PC-9 (cell line): ENCODE measurements at regions not wholly inside any gene's neighbourhood (a gene's known extent, or its start where the extent isn't known, plus 50 kb on each side); places are given as distances from the start of the nearest gene placed in this dataset.

ENCODE experiments used
- BruUV-seq: library from RNA; stranded (reverse); fragments of 400-500 nt; replicated peaks from 2 replicates; lab custom pipeline; 2021; lab: Mats Ljungman, UMichigan
- CTCF ChIA-PET: fragments of 300-600 bp; sonication (Branson Sonifier 250); formaldehyde crosslinking; loops from one replicate; lab custom pipeline; 2022; ENCODE audit warnings: antibody characterized with exemption; lab: Charles Lee
- POLR2A ChIA-PET: fragments of 300-600 bp; sonication (Branson Sonifier 250); formaldehyde crosslinking; loops from one replicate; lab custom pipeline; 2022; ENCODE audit warnings: antibody characterized with exemption; ENCODE audit not compliant: unreplicated experiment; lab: Charles Lee
- DNase-seq, 2 experiments: peaks; one replicate each; pipeline versions ENCODE4 v3.0.0 to v3.0.0-alpha.2; 2015 to 2022; ENCODE audit warnings: mixed read lengths in 1 of 2
- H2AFZ ChIP-seq: fragments of 200-600 bp; sonication (generic); 2 replicates; pipeline ENCODE4 v1.8.1; 2017; ENCODE audit warnings: antibody characterized with exemption
- H3F3A ChIP-seq: fragments of 200-600 bp; sonication (generic); 2 replicates; pipeline ENCODE4 v1.8.1; 2017; ENCODE audit warnings: antibody characterized with exemption, mild to moderate bottlenecking, low read depth; ENCODE audit not compliant: insufficient read depth
- H3K27ac ChIP-seq: fragments of 200-600 bp; sonication (generic); 2 replicates; pipeline ENCODE4 v1.6.1; 2016; ENCODE audit warnings: mixed run types
- H3K27me3 ChIP-seq: fragments of 200-600 bp; sonication (generic); 2 replicates; pipeline ENCODE4 v1.6.1; 2016; ENCODE audit warnings: low read depth, mixed run types; ENCODE audit not compliant: insufficient read depth
- H3K36me3 ChIP-seq: fragments of 200-600 bp; sonication (generic); 2 replicates; pipeline ENCODE4 v1.6.1; 2016; ENCODE audit warnings: low read depth, mixed run types
- H3K4me1 ChIP-seq: fragments of 200-600 bp; sonication (generic); replicated peaks from 2 replicates; pipeline ENCODE4 v1.6.1; 2016; ENCODE audit warnings: mixed run types; ENCODE audit not compliant: insufficient read depth
- H3K4me2 ChIP-seq: fragments of 200-600 bp; sonication (generic); 2 replicates; pipeline ENCODE4 v1.6.1; 2017; ENCODE audit warnings: mixed run types
- H3K4me3 ChIP-seq: fragments of 200-600 bp; sonication (generic); 2 replicates; pipeline ENCODE4 v1.6.1; 2016; ENCODE audit warnings: mixed run types
- H3K79me2 ChIP-seq: fragments of 200-600 bp; sonication (generic); 2 replicates; pipeline ENCODE4 v1.6.1; 2017; ENCODE audit warnings: low read depth, mixed run types
- H3K9me2 ChIP-seq: fragments of 200-600 bp; sonication (generic); 2 replicates; pipeline ENCODE4 v1.8.1; 2017; ENCODE audit warnings: mild to moderate bottlenecking; ENCODE audit not compliant: insufficient read depth
- H3K9me3 ChIP-seq: fragments of 200-600 bp; sonication (generic); 2 replicates; pipeline ENCODE4 v1.8.1; 2016; ENCODE audit warnings: low read depth; ENCODE audit not compliant: insufficient read depth
- H4K20me1 ChIP-seq: fragments of 200-600 bp; sonication (generic); 2 replicates; pipeline ENCODE4 v1.8.1; 2017; ENCODE audit not compliant: insufficient read depth
- CTCF ChIP-seq: fragments of 200-600 bp; sonication (generic); conservative IDR thresholded peaks from 2 replicates; pipeline ENCODE4 v1.6.1; 2017; ENCODE audit warnings: mixed run types, antibody characterized with exemption, mild to moderate bottlenecking, moderate library complexity
- EZH2 ChIP-seq: fragments of 200-600 bp; sonication (generic); IDR thresholded peaks from 2 replicates; pipeline ENCODE4 v1.8.0; 2017; ENCODE audit warnings: antibody characterized with exemption, low read depth
- intact Hi-C: fragments of 100-400 bp; cut with micrococcal nuclease; formaldehyde crosslinking; loops from one replicate; pipeline ENCODE4 v1.10.0; 2022; ENCODE audit not compliant: unreplicated experiment

GRCh38 chr21:16004523-16004922 lies 274.7 kb downstream of the USP25 start:
- TF ChIP-seq EZH2 (no peak), CTCF (no peak)
- no peak overlapping the region for H3K4me3 ChIP-seq
- DNase-seq = no peak
- POLR2A ChIA-PET = no interaction called here
- CTCF ChIA-PET = no interaction called here
- no peaks in the 10 kb centered on the region for H3K27me3 ChIP-seq
- H3K9me3 ChIP-seq = no peaks in the 10 kb centered on the region
- H2AFZ ChIP-seq = no peak overlapping the region
- no peaks in the 10 kb centered on the region for H3K36me3 ChIP-seq
- no peak overlapping the region for H3K4me2 ChIP-seq
- no TSS peak for BruUV-seq
- intact Hi-C loops = loop anchor here (5.0 kb wide), 1 partner anchor 328 kb away; no protein-coding TSS in a partner anchor
- no peaks in the 10 kb centered on the region for H3K79me2 ChIP-seq
- no peaks in the 10 kb centered on the region for H4K20me1 ChIP-seq
- no peaks in the 10 kb centered on the region for H3K9me2 ChIP-seq
- no peak overlapping the region for H3K27ac ChIP-seq
- no peaks in the 10 kb centered on the region for H3K4me1 ChIP-seq
- no peaks in the 10 kb centered on the region for H3F3A ChIP-seq

DNA sequence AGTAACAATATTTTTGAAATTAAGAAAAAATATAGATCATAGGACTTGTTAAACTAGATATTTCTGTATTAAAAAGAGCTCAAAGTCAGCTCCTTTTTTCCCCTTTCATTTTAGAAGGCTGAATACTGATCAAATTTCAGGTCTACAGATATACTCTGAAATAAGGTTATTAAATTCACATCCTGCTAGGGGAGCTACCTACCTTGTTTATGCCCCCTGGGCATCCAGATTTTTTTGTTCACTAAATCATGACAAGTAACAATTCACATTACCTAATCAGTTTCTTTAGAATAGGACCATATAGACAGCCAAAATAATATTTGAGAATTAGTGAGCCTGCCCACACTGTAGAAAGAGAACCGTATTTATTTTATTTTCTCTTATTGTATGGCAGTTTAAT lies 276.2 kb downstream of the USP25 start:
- Histone ChIP-seq H3K4me1 (no peaks in the 10 kb centered on the region), H2AFZ (no peak overlapping the region), H3K4me2 (no peak overlapping the region), H3K36me3 (no peaks in the 10 kb centered on the region), H4K20me1 (no peaks in the 10 kb centered on the region), H3K9me2 (no peaks in the 10 kb centered on the region), H3K27ac (no peak overlapping the region), H3F3A (no peaks in the 10 kb centered on the region), H3K9me3 (no peaks in the 10 kb centered on the region), H3K79me2 (no peaks in the 10 kb centered on the region), H3K27me3 (no peaks in the 10 kb centered on the region), H3K4me3 (no peak overlapping the region)
- DNase-seq = no peak
- intact Hi-C loops = no loop called here
- no peak for TF ChIP-seq EZH2
- TF ChIP-seq CTCF = no peak
- no TSS peak for BruUV-seq
- ChIA-PET CTCF (no interaction called here), POLR2A (interaction anchor here (0.6 kb wide), 1 partner anchor 1021 kb away, joined by 3 read pairs; no protein-coding TSS in a partner anchor)

GRCh38 chr21:16007943-16008342 lies 278.2 kb downstream of the USP25 start:
- no peaks in the 10 kb centered on the region for H3K36me3 ChIP-seq
- BruUV-seq = no TSS peak
- H3K4me1 ChIP-seq = no peaks in the 10 kb centered on the region
- intact Hi-C loops = no loop called here
- TF ChIP-seq EZH2 (no peak), CTCF (no peak)
- H3K4me3 ChIP-seq = no peak overlapping the region
- H4K20me1 ChIP-seq = no peaks in the 10 kb centered on the region
- no peak overlapping the region for H3K4me2 ChIP-seq
- no peak overlapping the region for H2AFZ ChIP-seq
- CTCF ChIA-PET = no interaction called here
- H3K9me2 ChIP-seq = no peaks in the 10 kb centered on the region
- H3K27me3 ChIP-seq = no peaks in the 10 kb centered on the region
- POLR2A ChIA-PET = no interaction called here
- no peaks in the 10 kb centered on the region for H3F3A ChIP-seq
- H3K27ac ChIP-seq = no peak overlapping the region
- H3K9me3 ChIP-seq = no peaks in the 10 kb centered on the region
- no peak for DNase-seq
- H3K79me2 ChIP-seq = no peaks in the 10 kb centered on the region
